ENCODE measurements at regions not wholly inside any gene's neighbourhood (a gene's known extent, or its start where the extent isn't known, plus 50 kb on each side); places are given as distances from the start of the nearest gene placed in this dataset.

GRCh38 chr11:128251140-128251539, 336.2 kb downstream of the ETS1 start:
- DNase-seq: no peak

- DNase-seq: no peak
These were observed 336.9 kb downstream of the ETS1 start for GRCh38 chr11:128250482-128250881.

- DNase-seq: no peak
These were observed 340.4 kb downstream of the ETS1 start for GRCh38 chr11:128246810-128247594.

DNA sequence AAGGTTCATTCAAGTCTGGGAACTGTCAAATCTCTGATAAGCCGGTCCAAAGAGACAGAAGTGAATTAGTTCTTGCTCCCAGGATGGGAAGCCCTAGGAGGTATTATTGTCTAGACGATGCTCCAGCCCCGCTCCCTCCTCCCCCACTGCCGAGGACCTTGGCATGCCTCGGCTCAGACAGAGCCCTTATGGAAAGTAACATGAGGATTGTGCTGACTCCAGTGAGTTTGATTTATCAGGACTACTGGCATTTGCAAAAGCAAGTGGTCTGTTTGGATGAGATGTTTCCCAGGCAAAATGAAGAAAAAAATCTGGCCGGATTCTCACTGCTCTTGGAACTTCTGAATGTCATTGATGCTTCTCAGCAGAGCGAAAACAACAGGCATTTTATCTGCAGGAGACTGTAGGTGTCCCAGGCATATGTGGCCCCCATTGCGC, 341.0 kb downstream of the ETS1 start:
- DNase-seq: no peak

DNA sequence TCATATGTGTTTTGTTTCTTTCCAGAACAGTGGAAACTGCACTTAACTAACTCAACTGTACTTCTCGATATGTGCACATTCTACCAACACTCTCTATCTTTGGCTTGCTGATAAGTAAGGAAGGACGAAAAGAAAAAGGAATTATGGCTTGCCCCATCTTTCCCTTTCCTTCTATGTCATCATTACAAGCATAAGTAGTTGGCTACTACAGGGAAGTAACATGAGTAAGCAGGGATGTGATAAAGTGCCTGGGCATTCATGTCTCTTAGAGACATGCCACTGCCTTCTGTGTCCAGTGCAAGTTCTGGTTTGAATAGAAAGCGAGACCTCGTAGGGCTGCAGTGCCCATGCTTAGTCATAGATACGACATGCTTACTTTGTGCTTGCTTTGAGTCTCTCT, 342.5 kb downstream of the ETS1 start:
- DNase-seq: no peak

GRCh38 chr11:128242451-128242850, 344.9 kb downstream of the ETS1 start:
- no peak for DNase-seq

DNA sequence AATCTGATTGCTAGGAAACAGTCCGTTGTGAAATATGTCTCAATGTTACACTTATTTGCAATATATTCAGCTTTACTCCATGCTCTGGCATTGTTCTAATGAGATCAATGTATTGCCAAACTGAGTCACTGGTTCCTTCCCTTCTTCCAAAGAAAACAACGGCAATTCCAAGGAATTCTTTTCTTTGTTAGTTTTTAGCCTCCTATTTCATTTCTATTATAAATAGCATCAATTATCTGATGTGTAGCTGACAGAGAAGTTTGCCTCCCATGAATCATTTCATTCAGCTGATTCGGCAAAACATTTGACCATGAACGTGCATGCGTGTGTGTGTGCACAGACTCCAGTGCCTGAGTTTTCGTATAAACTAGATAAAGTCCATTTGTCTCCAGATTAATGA, 346.8 kb downstream of the ETS1 start:
- no peak for DNase-seq

GRCh38 chr11:128239306-128239705, 348.1 kb downstream of the ETS1 start:
- DNase-seq: no peak

- DNase-seq: no peak
These were observed 348.7 kb downstream of the ETS1 start for GRCh38 chr11:128238521-128239265.

DNA sequence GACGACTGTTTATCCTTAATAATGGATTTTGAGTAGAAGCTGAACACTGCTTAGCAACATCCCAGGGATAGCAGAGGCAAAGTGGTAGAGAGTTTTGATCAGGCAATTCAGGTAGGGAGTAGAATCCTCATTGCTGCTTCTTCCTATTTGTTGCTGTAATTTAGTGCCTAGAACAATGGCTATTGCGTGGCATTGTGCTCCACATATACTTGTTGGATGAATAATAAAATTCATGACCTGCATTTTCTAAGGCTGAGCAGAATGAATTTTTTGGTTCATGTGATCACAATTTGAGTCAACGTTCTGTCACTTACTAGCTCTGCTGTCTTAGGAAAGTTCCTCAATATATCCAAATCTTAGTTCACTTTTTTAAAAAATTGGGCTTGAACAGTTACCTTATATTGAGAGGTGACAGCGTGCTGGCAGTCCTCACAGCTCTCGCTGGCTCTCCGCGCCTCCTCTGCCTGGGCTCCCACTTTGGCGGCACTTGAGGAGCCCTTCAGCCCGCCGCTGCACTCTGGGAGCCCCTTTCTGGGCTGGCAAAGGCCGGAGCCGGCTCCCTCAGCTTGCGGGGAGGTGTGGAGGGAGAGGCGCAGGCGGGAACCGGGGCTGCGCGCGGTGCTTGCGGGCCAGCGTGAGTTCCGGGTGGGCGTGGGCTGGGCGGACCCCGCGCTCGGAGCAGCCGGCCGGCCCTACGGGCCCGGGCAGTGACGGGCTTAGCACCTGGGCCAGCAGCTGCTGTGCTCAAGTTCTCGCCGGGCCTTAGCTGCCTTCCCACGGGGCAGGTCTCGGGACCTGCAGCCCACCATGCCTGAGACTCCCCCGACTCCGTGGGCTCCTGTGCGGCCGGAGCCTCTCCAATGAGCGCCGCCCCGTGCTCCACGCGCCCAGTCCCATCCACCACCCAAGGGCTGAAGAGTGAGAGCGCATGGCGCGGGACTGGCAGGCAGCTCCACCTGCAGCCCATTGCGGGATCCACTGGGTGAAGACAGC, 350.6 kb downstream of the ETS1 start:
- DNase-seq: no peak

DNA sequence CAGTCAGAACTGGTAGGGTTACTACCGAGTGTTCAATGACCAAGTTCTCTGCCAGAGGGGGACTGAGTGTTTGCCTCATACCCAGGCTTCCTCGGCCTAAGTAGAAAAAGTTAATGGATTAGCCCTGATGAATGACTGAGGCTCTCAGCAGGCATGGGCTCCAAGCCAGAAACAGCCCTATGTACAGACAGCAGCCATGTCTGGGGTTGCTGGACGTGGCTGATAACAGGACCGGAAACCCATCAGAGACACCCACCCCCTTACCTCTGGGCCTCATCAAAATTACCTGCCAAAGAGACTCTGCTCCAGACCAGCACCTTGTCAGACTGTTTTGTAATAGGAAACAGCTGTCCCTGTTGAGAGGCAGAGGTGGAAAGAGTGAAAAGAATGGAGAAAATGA, 351.4 kb downstream of the ETS1 start:
- DNase-seq: no peak

DNA sequence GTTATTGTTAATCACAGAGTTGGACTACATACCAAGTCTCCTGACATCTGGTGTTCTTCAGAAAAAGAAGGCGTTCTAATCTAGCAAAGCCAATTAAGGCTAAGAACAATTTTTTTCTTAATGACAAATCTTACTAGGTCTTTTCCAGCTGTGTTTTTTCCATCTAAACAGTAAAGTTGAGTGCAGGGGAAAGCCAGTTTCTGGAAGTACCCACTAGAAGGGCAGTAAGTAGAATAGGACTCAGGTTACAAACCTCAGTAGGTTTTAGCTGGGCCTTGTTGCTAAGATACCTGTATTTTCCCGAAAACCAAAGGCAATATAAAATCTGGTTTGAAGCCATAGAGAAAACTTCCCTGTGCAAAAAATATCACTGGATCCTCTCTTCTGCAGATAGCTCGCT, 351.9 kb downstream of the ETS1 start:
- no peak for DNase-seq

DNA sequence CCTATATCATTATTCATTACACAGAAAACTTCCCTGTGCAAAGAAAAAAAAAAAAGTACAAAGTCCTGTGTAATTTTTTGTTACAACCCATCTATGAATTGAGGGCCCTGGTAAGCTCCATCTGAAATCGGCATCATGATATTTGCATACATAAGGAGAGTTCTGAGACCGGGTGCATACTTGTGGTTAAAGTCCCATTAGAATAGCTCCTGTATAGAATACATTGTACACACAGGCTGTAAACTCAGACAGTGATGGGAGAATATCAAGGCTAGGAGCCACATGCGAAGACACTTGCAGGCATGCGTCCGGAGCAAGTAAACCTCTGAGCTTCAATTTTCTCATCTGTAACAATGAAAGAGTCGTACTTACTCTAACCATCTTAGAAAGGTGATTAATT, 353.2 kb downstream of the ETS1 start:
- no peak for DNase-seq

- no peak for DNase-seq
These were observed 354.8 kb downstream of the ETS1 start for GRCh38 chr11:128232588-128232987.

GRCh38 chr11:128231845-128232410, 355.4 kb downstream of the ETS1 start:
- DNase-seq: no peak

DNA sequence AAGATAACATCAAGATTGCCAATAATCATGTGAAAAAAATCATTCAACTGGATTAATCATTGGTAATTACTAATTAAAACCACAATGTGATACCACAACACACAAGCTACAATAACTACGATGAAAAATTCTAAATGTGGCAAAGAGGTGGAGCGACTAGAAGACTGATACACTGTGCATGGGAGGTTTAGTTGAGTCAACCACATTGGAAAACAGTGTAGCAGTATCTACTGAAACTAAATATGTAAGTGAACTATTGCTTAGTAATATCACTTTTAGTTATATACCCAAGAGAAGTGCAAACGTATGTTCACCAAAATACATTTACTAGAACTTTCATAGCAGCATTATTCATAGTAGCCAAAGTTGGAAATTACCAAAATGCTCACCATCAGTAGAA, 359.9 kb downstream of the ETS1 start:
- no peak for DNase-seq

DNA sequence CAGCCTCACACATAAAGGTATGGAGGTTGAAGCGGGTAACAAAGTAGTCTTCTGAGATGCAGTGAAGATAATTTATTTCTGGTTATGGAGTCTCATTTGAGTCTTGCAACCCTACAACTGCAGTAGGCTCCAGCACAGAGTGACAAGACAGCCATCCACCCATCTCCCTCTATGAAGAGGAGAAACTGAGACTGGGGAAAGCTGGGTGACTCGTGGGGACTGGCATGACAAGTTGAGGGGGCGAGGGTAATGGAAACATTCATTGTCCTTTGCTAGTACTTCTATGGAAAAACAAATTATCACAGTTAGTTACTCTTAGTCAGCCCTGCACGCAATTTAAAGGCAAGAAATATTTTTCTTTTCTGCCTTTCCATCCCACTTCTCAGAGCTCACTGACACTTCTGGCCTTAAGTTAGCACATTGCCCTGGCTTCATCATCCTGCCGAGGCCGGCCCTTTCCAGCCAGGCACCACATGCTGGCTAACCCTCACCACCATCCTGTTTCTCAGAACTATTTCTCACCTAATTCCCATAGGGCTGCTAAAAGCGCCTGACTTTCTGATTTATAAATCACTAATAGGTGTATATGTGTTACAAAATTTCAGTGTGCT, 361.1 kb downstream of the ETS1 start:
- no peak for DNase-seq

GRCh38 chr11:128222245-128222884, 365.0 kb downstream of the ETS1 start:
- no peak for DNase-seq

GRCh38 chr11:128219731-128220120, 367.6 kb downstream of the ETS1 start:
- DNase-seq: no peak

DNA sequence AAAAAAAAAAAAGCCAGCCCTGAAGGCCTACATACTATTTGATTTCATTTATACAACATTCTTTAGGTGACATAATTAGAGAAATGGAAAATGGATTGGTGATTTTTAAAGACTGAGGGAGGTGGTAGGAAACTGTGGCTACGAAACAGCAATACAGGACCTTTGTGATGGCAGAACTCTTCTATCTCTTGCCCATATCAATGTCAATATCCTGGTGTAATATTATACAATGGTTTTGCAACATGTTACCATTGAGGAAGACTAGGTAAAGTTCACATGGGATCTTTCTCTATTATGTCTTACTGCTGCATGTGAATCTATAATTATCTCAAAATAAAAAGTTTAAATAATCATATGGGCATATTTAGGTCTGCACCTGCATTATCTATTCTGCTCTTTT, 371.2 kb downstream of the ETS1 start:
- no peak for DNase-seq

DNA sequence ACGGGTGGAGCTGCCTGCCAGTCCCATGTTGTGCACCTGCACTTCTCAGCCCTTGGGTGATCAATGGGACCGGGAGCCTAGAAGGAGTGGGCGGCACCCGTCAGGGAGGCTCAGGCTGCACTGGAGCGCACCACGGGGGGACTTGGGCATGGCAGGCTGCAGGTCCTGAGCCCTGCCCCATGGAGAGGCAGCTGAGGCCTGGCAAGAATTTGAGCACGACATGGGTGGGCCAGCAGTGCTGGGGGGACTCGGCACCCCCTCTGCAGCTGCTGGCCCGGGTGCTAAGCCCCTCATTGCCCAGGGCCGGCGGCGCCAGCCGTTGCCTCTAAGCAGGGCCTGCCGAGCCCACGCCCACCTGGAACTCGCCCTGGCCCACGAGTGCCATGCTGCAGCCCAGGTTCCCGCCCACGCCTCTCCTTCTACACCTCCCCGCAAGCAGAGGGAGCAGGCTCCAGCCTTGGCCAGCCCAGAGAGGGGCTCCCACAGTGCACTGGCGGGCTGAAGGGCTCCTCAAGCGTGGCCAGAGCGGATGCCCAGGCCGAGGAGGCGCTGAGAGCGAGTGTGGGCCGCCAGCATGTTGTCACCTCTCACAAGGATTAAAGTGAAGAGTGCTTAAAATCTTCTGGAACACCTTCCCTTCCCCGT, 372.0 kb downstream of the ETS1 start:
- no peak for DNase-seq
